ENCODE measurements at regions not wholly inside any gene's neighbourhood (a gene's known extent, or its start where the extent isn't known, plus 50 kb on each side); places are given as distances from the start of the nearest gene placed in this dataset.

- TF ChIP-seq CTCF (IDR thresholded peaks at IDR 0.05) = no peak
- TF ChIP-seq POLR2A (IDR thresholded peaks at IDR 0.05) = no peak
These were observed 1114.8 kb downstream of the ROBO2 start for GRCh38 chr3:78154521-78155186.

All from vagina (tissue), 2 donors.